Smooth muscle cell (in vitro differentiated cells): ENCODE measurements at regions not wholly inside any gene's neighbourhood (a gene's known extent, or its start where the extent isn't known, plus 50 kb on each side); places are given as distances from the start of the nearest gene placed in this dataset.

ENCODE experiments used
- DNase-seq: peaks from one replicate; lab custom pipeline; 2025; ENCODE audit not compliant: unreplicated experiment; lab: John Stamatoyannopoulos, UW
- H2AFZ ChIP-seq: fragments of 200-600 bp; sonication (generic); 2 replicates; pipeline ENCODE4 v1.6.0; 2016; ENCODE audit warnings: antibody characterized with exemption, low read depth, mild to moderate bottlenecking
- H3F3A ChIP-seq: fragments of 200-600 bp; sonication (generic); 2 replicates; pipeline ENCODE4 v1.6.0; 2017; ENCODE audit warnings: antibody characterized with exemption, low read depth
- H3K27ac ChIP-seq: fragments of 200-600 bp; sonication (generic); 2 replicates; pipeline ENCODE4 v1.5.1; 2016; ENCODE audit warnings: low read depth, mild to moderate bottlenecking
- H3K27me3 ChIP-seq: fragments of 200-600 bp; sonication (generic); 2 replicates; pipeline ENCODE4 v1.6.1; 2016; ENCODE audit warnings: low read depth, mild to moderate bottlenecking
- H3K36me3 ChIP-seq: fragments of 200-600 bp; sonication (generic); 2 replicates; pipeline ENCODE4 v1.5.1; 2016; ENCODE audit warnings: low read depth
- H3K4me1 ChIP-seq: fragments of 200-600 bp; sonication (generic); 2 replicates; pipeline ENCODE4 v1.5.1; 2016; ENCODE audit warnings: low read depth
- H3K4me2 ChIP-seq: fragments of 200-600 bp; sonication (generic); 2 replicates; pipeline ENCODE4 v1.6.0; 2016; ENCODE audit warnings: mild to moderate bottlenecking
- H3K4me3 ChIP-seq: fragments of 200-600 bp; sonication (generic); 2 replicates; pipeline ENCODE4 v1.5.1; 2016; ENCODE audit warnings: mild to moderate bottlenecking
- H3K79me2 ChIP-seq: fragments of 200-600 bp; sonication (generic); 2 replicates; pipeline ENCODE4 v1.6.0; 2016; ENCODE audit warnings: low read depth, mild to moderate bottlenecking
- H3K9ac ChIP-seq: fragments of 200-600 bp; sonication (generic); 2 replicates; pipeline ENCODE4 v1.6.0; 2016; ENCODE audit warnings: low read depth
- H3K9me3 ChIP-seq: fragments of 200-600 bp; sonication (generic); replicated peaks from 2 replicates; pipeline ENCODE4 v1.5.1; 2016; ENCODE audit warnings: low read depth
- H4K20me1 ChIP-seq: fragments of 200-600 bp; sonication (generic); 2 replicates; pipeline ENCODE4 v1.6.0; 2016; ENCODE audit warnings: low read depth
- CTCF ChIP-seq: fragments of 200-600 bp; sonication (generic); IDR thresholded peaks from 2 replicates; pipeline ENCODE4 v1.5.1; 2017; ENCODE audit warnings: borderline replicate concordance, mild to moderate bottlenecking, antibody characterized with exemption; ENCODE audit not compliant: insufficient read depth, poor library complexity, severe bottlenecking
- WGBS: methylation state at CpG from one replicate; pipeline ENCODE4 v1.1.7; 2016; ENCODE audit warnings: low lambda C conversion rate; 5-methylcytosine and 5-hydroxymethylcytosine counted together

GRCh38 chr2:137829251-137829650 lies 135.0 kb upstream of the HNMT start:
- DNase-seq, result no peak
- WGBS, result 36% methylated on average over 2 of the region's 2 CpGs
- Histone ChIP-seq H3K79me2 (no peaks in the 10 kb centered on the region), H3K36me3 (no peaks in the 10 kb centered on the region), H3K4me3 (no peak overlapping the region), H3K27me3 (no peaks in the 10 kb centered on the region), H3K9ac (no peak overlapping the region), H3K9me3 (no peaks in the 10 kb centered on the region), H3F3A (no peaks in the 10 kb centered on the region), H3K4me1 (no peaks in the 10 kb centered on the region), H2AFZ (no peak overlapping the region), H4K20me1 (no peaks in the 10 kb centered on the region), H3K4me2 (no peak overlapping the region), H3K27ac (no peak overlapping the region)
- TF ChIP-seq CTCF, result no peak

GRCh38 chr2:137834760-137835379 lies 129.4 kb upstream of the HNMT start:
- H3K27ac ChIP-seq, result no peak overlapping the region
- H3K79me2 ChIP-seq, result no peaks in the 10 kb centered on the region
- WGBS, result 92% methylated on average over 6 of the region's 6 CpGs

GRCh38 chr2:137836671-137837070 lies 127.6 kb upstream of the HNMT start:
- H3K27ac ChIP-seq, result no peak overlapping the region
- no peaks in the 10 kb centered on the region for H3K36me3 ChIP-seq
- no peaks in the 10 kb centered on the region for H4K20me1 ChIP-seq
- H3K9ac ChIP-seq, result no peak overlapping the region
- H3K4me3 ChIP-seq, result no peak overlapping the region
- H3K9me3 ChIP-seq, result no peaks in the 10 kb centered on the region
- 88% methylated on average over 3 of the region's 3 CpGs for whole genome bisulfite sequencing
- TF ChIP-seq CTCF, result no peak
- peaks cover 6% of the 10 kb centered on the region for H3K27me3 ChIP-seq
- no peak overlapping the region for H2AFZ ChIP-seq
- H3K4me2 ChIP-seq, result no peak overlapping the region
- DNase-seq, result no peak
- H3K4me1 ChIP-seq, result no peaks in the 10 kb centered on the region
- H3K79me2 ChIP-seq, result no peaks in the 10 kb centered on the region
- no peaks in the 10 kb centered on the region for H3F3A ChIP-seq

More at GRCh38 chr2:137834760-137835379, 129.4 kb upstream of the HNMT start:
- no peak for TF ChIP-seq CTCF
- Histone ChIP-seq H3K4me3 (no peak overlapping the region), H2AFZ (no peak overlapping the region), H3K9me3 (no peaks in the 10 kb centered on the region), H3F3A (no peaks in the 10 kb centered on the region), H3K27me3 (peaks cover 6% of the 10 kb centered on the region), H3K4me2 (no peak overlapping the region), H4K20me1 (no peaks in the 10 kb centered on the region), H3K4me1 (no peaks in the 10 kb centered on the region), H3K9ac (no peak overlapping the region), H3K36me3 (no peaks in the 10 kb centered on the region)
- no peak for DNase-seq

GRCh38 chr2:137837830-137838229 lies 126.4 kb upstream of the HNMT start:
- no peak overlapping the region for H2AFZ ChIP-seq
- DNase-seq, result no peak
- no peak overlapping the region for H3K4me2 ChIP-seq
- H3K9me3 ChIP-seq, result no peaks in the 10 kb centered on the region
- no peak for TF ChIP-seq CTCF
- no peaks in the 10 kb centered on the region for H3K79me2 ChIP-seq
- H3F3A ChIP-seq, result no peaks in the 10 kb centered on the region
- H3K27me3 ChIP-seq, result peaks cover 6% of the 10 kb centered on the region
- H3K36me3 ChIP-seq, result no peaks in the 10 kb centered on the region
- no peaks in the 10 kb centered on the region for H4K20me1 ChIP-seq
- no peaks in the 10 kb centered on the region for H3K4me1 ChIP-seq
- no peak overlapping the region for H3K9ac ChIP-seq
- WGBS, result 79% methylated on average over 4 of the region's 4 CpGs
- no peak overlapping the region for H3K27ac ChIP-seq
- H3K4me3 ChIP-seq, result no peak overlapping the region
